ENCODE measurements at regions not wholly inside any gene's neighbourhood (a gene's known extent, or its start where the extent isn't known, plus 50 kb on each side); places are given as distances from the start of the nearest gene placed in this dataset.
A peak's percentile ranks its signal among the peaks of the same experiment; 100 is the strongest.
"Not testable (repeated sequence)": the region's sequence is repeated elsewhere in the genome, so short reads cannot be mapped to it uniquely, and the experiment has no call there.

- ATAC-seq (no peak), DNase-seq (ENCODE audit: missing footprints) (no peak)
- intact Hi-C loops (cut with DNase I) = no loop called here
These were observed 107.6 kb upstream of the BANK1 start for GRCh38 chr4:101682946-101683345.

GRCh38 chr4:101678180-101678579, 112.3 kb upstream of the BANK1 start:
- DNase-seq (ENCODE audit: missing footprints) = no peak
- intact Hi-C loops (cut with DNase I) = no loop called here
- ATAC-seq = no peak

DNA sequence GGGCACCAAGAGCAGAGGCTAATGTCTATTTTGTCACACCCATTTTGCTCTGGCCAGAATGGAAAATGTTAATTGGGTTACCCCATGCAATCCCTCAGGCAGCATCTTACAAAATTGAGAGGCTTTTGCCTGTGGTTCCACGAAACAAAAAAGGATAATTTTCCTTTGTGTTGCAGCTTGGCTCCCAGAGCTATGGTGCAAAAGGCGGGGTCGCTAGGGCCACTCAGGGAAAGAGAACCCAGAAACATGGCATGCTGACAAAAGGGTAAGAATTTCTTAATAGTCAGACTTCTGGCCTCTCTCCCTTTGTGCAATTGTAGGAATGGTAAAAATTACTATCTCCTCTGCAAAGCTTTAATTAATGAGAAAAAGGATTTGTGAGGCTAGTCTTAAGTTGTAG, 119.6 kb upstream of the BANK1 start:
- intact Hi-C loops (cut with DNase I) = no loop called here
- no peak for DNase-seq (ENCODE audit: missing footprints)
- peak; percentile 59 for ATAC-seq

DNA sequence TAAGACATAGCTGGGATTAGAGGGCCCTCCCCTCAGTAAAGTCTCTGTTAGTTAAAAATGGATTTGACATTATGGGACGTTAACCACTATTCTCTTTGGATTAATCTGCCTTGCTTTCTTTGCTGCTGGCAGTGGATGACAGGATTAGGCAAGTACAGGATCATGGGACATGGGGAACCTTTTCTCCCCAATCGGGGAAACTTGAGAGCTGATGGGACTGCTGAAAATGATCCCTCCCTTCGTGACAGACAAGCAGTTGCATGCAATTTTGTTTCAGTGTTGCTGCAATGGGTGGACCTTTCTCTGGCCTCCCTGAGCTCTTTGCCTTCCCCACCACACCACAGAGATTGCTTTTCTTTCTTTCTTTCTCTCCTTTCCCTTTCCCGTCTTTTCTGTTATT, 120.2 kb upstream of the BANK1 start:
- intact Hi-C loops (cut with DNase I) = no loop called here
- ATAC-seq (peak; percentile 23), DNase-seq (ENCODE audit: missing footprints) (no peak)

DNA sequence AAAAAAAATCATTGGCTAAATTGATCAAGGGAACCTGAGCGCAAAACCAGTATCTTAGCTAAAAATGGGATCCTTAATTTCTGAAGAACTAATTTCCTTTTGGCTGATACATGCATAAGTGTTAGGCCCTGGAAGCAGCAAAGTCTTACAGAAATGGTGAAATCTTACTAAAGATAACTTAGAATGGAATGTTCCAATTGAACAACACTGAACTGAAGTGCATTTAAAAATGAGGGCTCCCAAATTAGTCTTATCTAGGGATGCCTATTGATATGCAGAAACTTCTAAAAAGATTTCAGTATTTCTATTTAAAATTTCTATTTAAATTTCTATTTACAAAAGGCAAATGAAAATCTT, 120.7 kb upstream of the BANK1 start:
- intact Hi-C loops (cut with DNase I) = no loop called here
- DNase-seq (ENCODE audit: missing footprints) (no peak), ATAC-seq (peak; percentile 57)

GRCh38 chr4:101669138-101669831, 121.2 kb upstream of the BANK1 start:
- ATAC-seq = peak; percentile 48
- intact Hi-C loops (cut with DNase I) = no loop called here
- no peak for DNase-seq (ENCODE audit: missing footprints)

DNA sequence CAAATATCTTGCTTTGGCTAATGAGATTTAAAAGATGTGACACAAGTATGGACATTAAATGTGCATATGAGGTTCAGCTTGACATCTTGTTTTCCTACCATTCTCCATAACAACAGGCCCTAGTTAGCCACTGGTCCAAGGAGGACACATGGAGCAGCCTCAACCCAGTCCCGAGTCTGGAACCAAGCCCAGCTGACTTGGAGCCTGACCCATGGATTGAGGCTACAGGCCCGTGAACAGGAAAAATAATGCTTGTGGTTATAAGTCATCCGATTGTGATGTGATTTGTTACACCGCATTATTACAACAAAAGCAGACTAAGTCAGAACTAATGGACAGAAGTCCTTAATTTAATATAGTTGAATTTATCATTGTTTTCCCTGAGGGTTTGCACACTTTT, 123.2 kb upstream of the BANK1 start:
- DNase-seq (ENCODE audit: missing footprints) (peak; percentile 39), ATAC-seq (no peak)
- intact Hi-C loops (cut with DNase I) = no loop called here

GRCh38 chr4:101660607-101661006, 129.9 kb upstream of the BANK1 start:
- DNase-seq (ENCODE audit: missing footprints) (no peak), ATAC-seq (no peak)
- intact Hi-C loops (cut with DNase I) = no loop called here

GRCh38 chr4:101655857-101656256, 134.7 kb upstream of the BANK1 start:
- ATAC-seq (no peak), DNase-seq (ENCODE audit: missing footprints) (no peak)
- intact Hi-C loops (cut with DNase I) = no loop called here

DNA sequence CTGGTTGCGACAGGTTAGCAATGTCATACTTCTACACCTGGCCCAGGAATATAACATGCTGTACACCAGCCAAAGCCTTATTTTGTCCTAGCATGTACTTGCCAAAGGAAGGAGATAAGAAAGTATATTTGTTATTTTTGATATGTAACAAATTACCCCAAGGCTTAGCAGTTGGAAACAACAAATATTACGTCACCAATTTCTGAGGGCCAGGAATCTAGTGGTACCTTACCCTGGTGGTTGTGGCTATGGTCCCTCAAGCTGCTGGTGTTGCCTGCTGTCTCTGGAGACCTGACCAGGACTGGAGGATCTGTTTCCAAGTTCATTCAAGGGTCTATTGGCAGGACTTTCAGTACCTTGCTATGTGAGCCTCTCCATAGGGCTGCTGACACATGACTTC, 135.5 kb upstream of the BANK1 start:
- DNase-seq (ENCODE audit: missing footprints) (no peak), ATAC-seq (no peak)
- intact Hi-C loops (cut with DNase I) = no loop called here

DNA sequence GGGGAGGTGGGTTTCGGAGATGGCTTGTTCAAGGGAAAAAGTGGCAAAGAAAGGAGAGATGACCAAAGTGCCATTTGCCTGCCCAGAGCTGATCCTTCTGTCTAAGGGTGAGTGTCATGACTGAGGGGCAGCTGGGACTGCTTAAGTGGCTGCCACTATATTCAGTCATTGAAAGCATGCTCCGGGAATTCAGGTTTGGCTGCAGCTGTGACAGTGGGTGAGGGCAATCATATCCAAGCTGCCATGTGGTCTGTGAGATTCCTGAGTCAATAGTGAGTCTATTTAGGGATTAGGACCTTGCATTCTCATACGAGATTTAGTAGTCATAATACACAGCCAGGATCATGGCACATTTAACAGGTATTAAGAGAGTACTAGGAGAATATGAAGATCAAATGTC, 138.8 kb upstream of the BANK1 start:
- ATAC-seq (peak; percentile 95), DNase-seq (ENCODE audit: missing footprints) (no peak)
- intact Hi-C loops (cut with DNase I) = loop anchor here (5.0 kb wide), 1 partner anchor 459 kb away; no protein-coding TSS in a partner anchor

- DNase-seq (ENCODE audit: missing footprints) (no peak), ATAC-seq (peak; percentile 61)
- intact Hi-C loops (cut with DNase I) = loop anchor here (5.0 kb wide), 1 partner anchor 458 kb away; no protein-coding TSS in a partner anchor
These were observed 140.6 kb upstream of the BANK1 start for GRCh38 chr4:101649790-101650515.

GRCh38 chr4:101647710-101648034, 142.9 kb upstream of the BANK1 start:
- intact Hi-C loops (cut with DNase I) = no loop called here
- ATAC-seq (no peak), DNase-seq (ENCODE audit: missing footprints) (no peak)

- ATAC-seq = no peak
- intact Hi-C loops (cut with DNase I) = no loop called here
- no peak for DNase-seq (ENCODE audit: missing footprints)
These were observed 146.0 kb upstream of the BANK1 start for GRCh38 chr4:101644516-101644915.

DNA sequence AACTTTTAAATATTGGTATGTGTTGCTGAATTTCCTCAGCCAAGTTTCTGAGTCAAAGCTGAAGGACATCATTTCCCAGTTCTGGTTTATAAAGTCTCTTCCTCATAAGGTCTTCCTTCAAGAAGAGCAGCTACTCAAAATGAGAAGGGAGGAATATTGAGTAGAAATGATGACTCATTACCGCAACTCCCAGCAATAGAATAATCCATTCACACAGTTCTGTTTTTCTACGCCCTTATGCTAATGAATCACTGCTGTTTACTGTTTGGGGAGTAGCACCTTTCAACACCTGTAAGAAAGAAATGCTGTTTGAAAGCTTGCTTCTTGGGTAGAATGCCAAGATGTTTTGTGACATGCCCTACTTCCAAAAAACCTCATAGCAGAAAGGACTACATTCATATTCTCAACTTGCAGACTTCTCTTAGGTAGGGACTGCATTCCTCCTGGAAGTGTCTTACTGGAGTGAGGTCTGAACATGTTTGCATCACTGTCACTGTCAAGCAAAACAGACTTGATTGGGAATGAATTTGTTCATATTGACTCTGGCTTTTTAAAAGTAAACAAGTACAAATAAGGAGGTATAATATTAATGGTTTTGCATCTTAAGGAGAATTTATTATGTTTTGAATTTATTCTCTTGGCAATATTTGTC, 147.2 kb upstream of the BANK1 start:
- DNase-seq (ENCODE audit: missing footprints) (no peak), ATAC-seq (no peak)
- intact Hi-C loops (cut with DNase I) = no loop called here

DNA sequence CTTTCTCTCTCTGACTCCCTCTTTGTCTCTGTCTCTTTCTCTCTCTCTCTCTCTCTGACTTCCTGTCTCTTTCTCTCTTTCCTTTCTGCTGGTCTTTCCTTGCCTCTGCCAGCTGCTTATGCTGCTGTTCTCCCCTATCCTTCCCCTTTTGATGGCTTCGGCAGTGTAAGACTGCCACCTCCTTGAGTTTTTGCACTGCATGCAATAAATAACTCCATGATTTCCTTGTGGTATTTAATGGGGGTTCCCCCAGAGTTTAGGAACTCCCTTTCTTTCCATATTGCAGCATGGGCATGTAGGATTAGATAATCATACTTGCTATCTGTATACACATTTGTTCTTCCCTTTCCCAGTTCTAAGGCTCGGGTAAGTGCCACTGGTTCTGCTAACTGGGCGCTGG, 157.8 kb upstream of the BANK1 start:
- ATAC-seq; intact Hi-C loops (cut with DNase I); DNase-seq (ENCODE audit: missing footprints): not testable (repeated sequence)

DNA sequence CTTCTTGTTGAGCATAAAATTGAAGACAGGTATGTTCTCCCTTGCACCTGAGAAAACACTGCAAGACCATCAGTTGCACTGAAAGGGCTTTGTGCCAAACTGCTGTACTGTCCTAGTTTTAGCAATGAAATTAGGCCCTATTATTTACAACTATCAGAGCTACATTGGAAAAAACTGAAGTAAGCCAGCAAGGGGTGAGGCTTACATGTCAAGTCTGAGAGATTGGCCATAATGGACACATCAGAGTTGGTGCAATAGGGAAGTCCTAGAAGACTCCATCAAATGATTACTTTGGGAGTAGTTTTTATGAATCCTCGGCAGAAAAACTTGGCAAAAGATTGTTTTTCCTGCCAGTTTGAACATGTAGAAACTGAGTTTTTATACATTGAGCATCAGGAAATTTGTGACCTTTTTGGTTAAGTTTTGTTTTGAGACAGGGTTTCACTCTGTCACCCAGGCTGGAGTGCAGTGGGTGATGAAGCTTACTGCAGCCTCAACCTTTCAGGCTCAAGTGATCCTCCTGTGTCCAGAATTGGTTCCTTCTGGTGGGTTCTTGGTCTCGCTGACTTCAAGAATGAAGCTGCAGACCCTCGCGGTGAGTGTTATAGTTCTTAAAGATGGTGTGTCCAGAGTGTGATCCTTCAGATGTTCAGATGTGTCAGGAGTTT, 160.1 kb upstream of the BANK1 start:
- ATAC-seq (no peak), DNase-seq (ENCODE audit: missing footprints) (no peak)
- intact Hi-C loops (cut with DNase I) = no loop called here

DNA sequence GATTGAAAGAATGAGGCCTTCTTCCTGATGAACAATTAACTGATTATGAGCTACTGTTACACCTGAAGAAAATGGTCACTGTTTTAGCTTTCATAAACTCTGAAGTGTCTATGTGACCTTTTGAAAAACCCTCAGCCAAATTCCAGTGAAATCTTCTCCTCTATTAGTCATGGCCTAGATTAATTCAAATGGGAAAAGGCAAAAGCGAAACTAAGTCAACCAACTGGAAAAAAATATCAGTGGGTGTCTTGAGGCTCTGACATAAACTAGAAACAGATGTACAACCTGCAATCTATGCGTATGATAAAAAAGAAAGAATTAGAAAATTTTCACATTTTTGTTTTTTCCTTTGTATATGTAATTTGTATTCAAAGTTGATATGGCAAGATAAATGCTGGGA, 169.4 kb upstream of the BANK1 start:
- ATAC-seq (no peak), DNase-seq (ENCODE audit: missing footprints) (no peak)
- intact Hi-C loops (cut with DNase I) = no loop called here

DNA sequence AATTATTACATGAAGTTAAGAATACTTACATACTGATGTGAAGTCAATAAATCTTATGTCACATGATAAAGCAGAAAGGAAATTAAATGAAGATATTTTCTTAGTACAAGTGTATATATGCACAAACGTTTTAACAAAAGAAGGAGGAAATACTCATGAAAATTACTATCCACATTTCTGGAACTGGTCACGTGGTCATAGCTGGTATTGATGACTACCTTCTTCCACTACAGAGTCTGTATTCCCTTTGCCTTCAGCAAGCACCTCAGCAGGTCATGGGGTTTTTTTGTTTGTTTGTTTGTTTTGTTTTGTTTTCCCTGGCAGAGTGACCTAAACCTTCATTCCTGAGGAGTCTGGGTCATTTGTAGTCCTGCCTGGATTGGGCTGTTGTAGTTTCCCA, 174.9 kb upstream of the BANK1 start:
- intact Hi-C loops (cut with DNase I) = no loop called here
- no peak for ATAC-seq

DNA sequence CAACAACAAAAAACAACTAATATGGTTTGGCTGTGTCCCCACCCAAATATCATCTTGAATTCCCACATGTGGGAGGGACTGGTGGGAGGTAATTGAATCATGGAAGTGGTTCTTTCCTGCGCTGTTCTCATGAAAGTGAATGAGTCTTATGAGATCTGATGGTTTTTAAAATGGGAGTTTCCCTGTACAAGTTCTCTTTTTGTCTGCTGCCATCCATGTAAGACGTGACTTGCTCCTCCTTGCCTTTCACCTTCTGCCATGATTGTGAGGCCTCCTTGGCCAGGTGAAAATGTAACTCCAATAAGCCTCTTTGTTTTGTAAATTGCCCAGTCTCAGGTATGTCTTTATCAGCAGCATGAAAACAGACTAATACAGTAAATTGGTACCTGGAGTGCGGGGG, 183.5 kb upstream of the BANK1 start:
- DNase-seq (ENCODE audit: missing footprints); intact Hi-C loops (cut with DNase I); ATAC-seq: not testable (repeated sequence)

More for the DNA sequence above, 174.9 kb upstream of the BANK1 start:
- DNase-seq (ENCODE audit: missing footprints) = no peak

All from Right ventricle myocardium inferior (tissue), 1 donor.